ENCODE measurements at regions not wholly inside any gene's neighbourhood (a gene's known extent, or its start where the extent isn't known, plus 50 kb on each side); places are given as distances from the start of the nearest gene placed in this dataset.

GRCh38 chr5:100479079-100479688, 56.0 kb upstream of the FAM174A start:
- peak; percentile 62 for ATAC-seq

GRCh38 chr5:100472091-100472490, 63.1 kb upstream of the FAM174A start:
- no peak for ATAC-seq

- no peak for ATAC-seq
These were observed 65.4 kb upstream of the FAM174A start for GRCh38 chr5:100469767-100470166.

GRCh38 chr5:100464418-100464817, 70.8 kb upstream of the FAM174A start:
- ATAC-seq = peak; percentile 56

GRCh38 chr5:100456615-100457014, 78.6 kb upstream of the FAM174A start:
- ATAC-seq = no peak

GRCh38 chr5:100452126-100452525, 83.0 kb upstream of the FAM174A start:
- no peak for ATAC-seq

GRCh38 chr5:100448111-100448528, 87.1 kb upstream of the FAM174A start:
- ATAC-seq = no peak

GRCh38 chr5:100446879-100447430, 88.2 kb upstream of the FAM174A start:
- ATAC-seq = no peak

- ATAC-seq = no peak
These were observed 90.2 kb upstream of the FAM174A start for GRCh38 chr5:100444961-100445360.

- no peak for ATAC-seq
These were observed 100.4 kb upstream of the FAM174A start for GRCh38 chr5:100434815-100435214.

GRCh38 chr5:100432741-100433140, 102.4 kb upstream of the FAM174A start:
- no peak for ATAC-seq

- ATAC-seq = peak; percentile 52
These were observed 104.6 kb upstream of the FAM174A start for GRCh38 chr5:100430268-100431195.

GRCh38 chr5:100424787-100425186, 110.4 kb upstream of the FAM174A start:
- no peak for ATAC-seq

GRCh38 chr5:100424017-100424416, 111.2 kb upstream of the FAM174A start:
- ATAC-seq = no peak

GRCh38 chr5:100423330-100423729, 111.8 kb upstream of the FAM174A start:
- no peak for ATAC-seq

- ATAC-seq = no peak
These were observed 113.8 kb upstream of the FAM174A start for GRCh38 chr5:100421360-100421759.

- ATAC-seq = no peak
These were observed 116.9 kb upstream of the FAM174A start for GRCh38 chr5:100418231-100418630.

- ATAC-seq = no peak
These were observed 125.5 kb upstream of the FAM174A start for GRCh38 chr5:100409660-100410151.

GRCh38 chr5:100407053-100407452, 128.1 kb upstream of the FAM174A start:
- ATAC-seq = no peak

- ATAC-seq = no peak
These were observed 128.5 kb upstream of the FAM174A start for GRCh38 chr5:100406640-100407039.

GRCh38 chr5:100402071-100402470, 133.1 kb upstream of the FAM174A start:
- no peak for ATAC-seq

GRCh38 chr5:100401149-100401548, 134.0 kb upstream of the FAM174A start:
- no peak for ATAC-seq

- peak; percentile 98 for ATAC-seq
These were observed 136.4 kb upstream of the FAM174A start for GRCh38 chr5:100398815-100399214.
